ENCODE measurements at regions not wholly inside any gene's neighbourhood (a gene's known extent, or its start where the extent isn't known, plus 50 kb on each side); places are given as distances from the start of the nearest gene placed in this dataset.

DNA sequence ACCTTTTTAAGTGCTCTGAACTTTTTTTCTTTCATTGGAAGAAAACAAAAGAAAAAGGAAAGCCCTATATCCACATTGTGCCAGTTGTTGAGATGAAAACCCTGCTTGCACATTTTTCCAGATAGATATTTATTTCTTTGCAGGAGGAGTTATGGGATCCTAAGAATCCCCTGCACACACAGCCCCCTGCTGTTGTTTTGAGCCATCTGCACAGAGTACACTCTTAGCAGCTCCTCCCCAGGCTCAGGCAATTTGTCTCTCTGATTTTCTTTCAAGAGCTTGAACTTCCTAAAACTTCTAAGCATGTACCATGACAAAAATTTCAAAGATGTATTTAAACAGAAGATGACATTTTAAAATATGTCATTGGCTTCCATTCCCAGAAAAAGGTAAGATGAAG is 436.9 kb downstream of the METTL4 start:
- no peak for DNase-seq
- H3K36me3 ChIP-seq = no peaks in the 10 kb centered on the region
- H3K9me3 ChIP-seq = no peaks in the 10 kb centered on the region
- no peaks in the 10 kb centered on the region for H3K27me3 ChIP-seq
- no peak for TF ChIP-seq POLR2AphosphoS5 (IDR thresholded peaks at IDR 0.05)
- no peak for TF ChIP-seq CTCF (IDR thresholded peaks at IDR 0.05)
- TF ChIP-seq EP300 (IDR thresholded peaks at IDR 0.05) = no peak
- TF ChIP-seq POLR2A (IDR thresholded peaks at IDR 0.05) = no peak
- no peaks in the 10 kb centered on the region for H3K4me1 ChIP-seq
- intact Hi-C loops (cut with DNase I) = no loop called here
- no peak overlapping the region for H3K4me3 ChIP-seq
- H3K27ac ChIP-seq = no peak overlapping the region

GRCh38 chr18:2135309-2135708 is 436.0 kb downstream of the METTL4 start:
- Histone ChIP-seq H3K4me1 (no peaks in the 10 kb centered on the region), H3K27ac (no peak overlapping the region), H3K4me3 (no peak overlapping the region), H3K9me3 (no peaks in the 10 kb centered on the region), H3K27me3 (no peaks in the 10 kb centered on the region), H3K36me3 (no peaks in the 10 kb centered on the region)
- whole genome bisulfite sequencing, 2 donors = 67 to 73% methylated on average over 3 of the region's 3 CpGs
- DNase-seq = no peak
- TF ChIP-seq POLR2A (IDR thresholded peaks at IDR 0.05) (no peak), CTCF (IDR thresholded peaks at IDR 0.05) (no peak), EP300 (IDR thresholded peaks at IDR 0.05) (no peak), POLR2AphosphoS5 (IDR thresholded peaks at IDR 0.05) (no peak)
- intact Hi-C loops (cut with DNase I) = no loop called here

DNA sequence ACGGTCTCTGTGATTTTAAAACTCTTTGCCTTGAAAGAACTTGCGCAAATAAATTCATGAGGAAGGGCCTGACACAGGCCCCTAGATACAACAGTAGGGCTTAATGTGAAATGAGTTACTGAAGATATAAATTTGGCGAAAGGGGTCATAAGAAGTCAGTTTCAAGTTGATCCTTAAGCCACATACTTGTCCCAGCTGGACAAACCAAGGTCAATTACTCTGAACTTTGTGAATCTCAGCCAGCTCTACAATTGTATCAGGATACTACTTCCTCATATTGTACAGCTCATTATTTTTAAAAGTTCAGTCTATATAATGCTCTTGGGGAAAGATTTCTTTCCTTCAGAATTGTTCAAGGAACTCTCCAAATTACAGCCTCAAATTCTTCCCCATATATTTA is 432.8 kb downstream of the METTL4 start:
- no peaks in the 10 kb centered on the region for H3K4me1 ChIP-seq
- no peak for TF ChIP-seq POLR2AphosphoS5 (IDR thresholded peaks at IDR 0.05)
- TF ChIP-seq EP300 (IDR thresholded peaks at IDR 0.05) = no peak
- no peak for TF ChIP-seq POLR2A (IDR thresholded peaks at IDR 0.05)
- H3K4me3 ChIP-seq = no peak overlapping the region
- intact Hi-C loops (cut with DNase I) = no loop called here
- WGBS, 2 donors = 73 to 79% methylated on average over 3 of the region's 3 CpGs
- H3K27me3 ChIP-seq = no peaks in the 10 kb centered on the region
- no peaks in the 10 kb centered on the region for H3K9me3 ChIP-seq
- DNase-seq = no peak
- no peaks in the 10 kb centered on the region for H3K36me3 ChIP-seq
- no peak overlapping the region for H3K27ac ChIP-seq

DNA sequence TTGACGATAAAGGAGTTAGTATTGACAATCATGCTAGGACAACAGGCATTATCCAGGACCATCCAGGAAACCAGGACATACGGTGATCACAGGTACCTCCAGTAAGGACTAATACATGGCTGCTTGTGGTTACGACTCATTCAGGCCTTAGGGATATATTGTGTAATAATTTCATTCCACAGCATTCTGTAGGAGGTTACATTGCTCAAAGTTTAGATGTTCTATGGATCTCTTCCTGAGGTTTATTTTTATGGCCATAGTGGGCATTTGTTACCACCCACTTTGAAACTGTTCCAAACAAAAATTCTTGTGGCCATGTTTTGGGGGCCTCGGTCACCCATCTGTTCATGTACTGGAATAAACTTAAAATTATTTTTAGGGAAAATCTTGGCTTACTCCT is 431.6 kb downstream of the METTL4 start:
- Histone ChIP-seq H3K4me1 (no peaks in the 10 kb centered on the region), H3K4me3 (no peak overlapping the region), H3K27ac (no peak overlapping the region), H3K9me3 (no peaks in the 10 kb centered on the region), H3K27me3 (no peaks in the 10 kb centered on the region), H3K36me3 (no peaks in the 10 kb centered on the region)
- 89 to 92% methylated on average over 4 of the region's 4 CpGs for WGBS, 2 donors
- no peak for TF ChIP-seq POLR2AphosphoS5 (IDR thresholded peaks at IDR 0.05)
- TF ChIP-seq CTCF (IDR thresholded peaks at IDR 0.05) = no peak
- TF ChIP-seq POLR2A (IDR thresholded peaks at IDR 0.05) = no peak
- TF ChIP-seq EP300 (IDR thresholded peaks at IDR 0.05) = no peak
- intact Hi-C loops (cut with DNase I) = no loop called here
- DNase-seq = no peak

DNA sequence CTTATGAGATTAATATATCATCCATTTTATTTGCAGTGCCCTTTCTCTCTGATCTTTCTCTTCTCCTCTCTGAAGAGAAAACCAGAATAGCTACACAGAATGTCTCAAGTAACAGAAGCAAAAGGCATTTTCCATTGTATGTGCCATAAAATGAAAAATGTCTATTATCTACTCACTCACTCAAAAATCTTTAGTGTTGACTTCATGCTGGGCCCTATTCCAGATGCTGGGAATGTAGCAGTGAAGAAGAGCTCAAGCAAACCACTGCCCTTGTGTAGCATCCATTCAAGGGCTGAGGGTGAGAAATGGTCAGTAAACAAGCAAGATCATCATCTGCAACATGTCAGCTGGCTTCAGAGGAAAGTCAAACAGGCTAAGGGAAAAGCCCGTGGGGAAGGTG is 427.7 kb downstream of the METTL4 start:
- 36 to 68% methylated on average over 1 of the region's 1 CpG for WGBS, 2 donors
- Histone ChIP-seq H3K27me3 (no peaks in the 10 kb centered on the region), H3K36me3 (no peaks in the 10 kb centered on the region), H3K9me3 (no peaks in the 10 kb centered on the region), H3K27ac (no peak overlapping the region), H3K4me1 (no peaks in the 10 kb centered on the region), H3K4me3 (no peak overlapping the region)
- DNase-seq = no peak
- no peak for TF ChIP-seq EP300 (IDR thresholded peaks at IDR 0.05)
- TF ChIP-seq POLR2A (IDR thresholded peaks at IDR 0.05) = no peak
- no peak for TF ChIP-seq POLR2AphosphoS5 (IDR thresholded peaks at IDR 0.05)
- TF ChIP-seq CTCF (IDR thresholded peaks at IDR 0.05) = no peak
- intact Hi-C loops (cut with DNase I) = no loop called here

Data from sigmoid colon (tissue), 6 donors.